IPS-18a (cell line): ENCODE measurements at regions not wholly inside any gene's neighbourhood (a gene's known extent, or its start where the extent isn't known, plus 50 kb on each side); places are given as distances from the start of the nearest gene placed in this dataset.
"Not testable (repeated sequence)": the region's sequence is repeated elsewhere in the genome, so short reads cannot be mapped to it uniquely, and the experiment has no call there.

Experiments used
- H3K27ac ChIP-seq: one replicate; pipeline ENCODE4 v1.5.1; 2013; ENCODE audit warnings: low read length
- H3K27me3 ChIP-seq: one replicate; pipeline ENCODE4 v1.6.1; 2013; ENCODE audit warnings: mild to moderate bottlenecking, low read length; ENCODE audit not compliant: control insufficient read depth, insufficient read depth
- H3K36me3 ChIP-seq: one replicate; pipeline ENCODE4 v1.6.1; 2013; ENCODE audit warnings: low read depth, low read length; ENCODE audit not compliant: control insufficient read depth
- H3K4me1 ChIP-seq: one replicate; pipeline ENCODE4 v1.6.1; 2013; ENCODE audit warnings: low read depth, low read length; ENCODE audit not compliant: control insufficient read depth
- H3K4me3 ChIP-seq: one replicate; pipeline ENCODE4 v1.5.1; 2013; ENCODE audit warnings: low read length
- H3K9ac ChIP-seq: one replicate; pipeline ENCODE4 v1.6.1; 2013; ENCODE audit warnings: mild to moderate bottlenecking, low read length, moderate library complexity
- H3K9me3 ChIP-seq: one replicate; pipeline ENCODE4 v1.6.1; 2013; ENCODE audit warnings: low read depth, low read length; ENCODE audit not compliant: control insufficient read depth

- not testable (repeated sequence) for H3K36me3 ChIP-seq, H3K27me3 ChIP-seq, H3K9ac ChIP-seq, H3K9me3 ChIP-seq, H3K4me1 ChIP-seq, H3K27ac ChIP-seq, H3K4me3 ChIP-seq
These were observed 55.5 kb upstream of the RASA1 start for GRCh38 chr5:87212183-87212582.

DNA sequence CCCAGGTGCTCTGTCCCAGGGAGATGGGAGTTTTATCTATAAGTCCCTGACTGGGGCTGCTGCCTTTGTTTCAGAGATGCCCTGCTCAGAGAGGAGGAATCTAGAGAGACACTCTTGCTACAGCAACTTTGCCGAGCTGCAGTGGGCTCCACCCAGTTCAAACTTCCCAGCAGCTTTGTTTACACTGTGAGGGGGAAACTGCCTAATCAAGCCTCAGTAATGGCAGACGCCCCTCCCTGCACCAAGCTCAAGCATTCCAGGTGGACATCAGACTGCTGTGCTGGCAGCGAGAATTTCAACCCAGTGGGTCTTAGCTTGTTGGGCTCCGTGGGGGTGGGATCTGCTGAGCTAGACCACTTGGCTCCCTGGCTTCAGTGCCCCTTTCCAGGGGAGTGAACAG, 50.2 kb upstream of the RASA1 start:
- not testable (repeated sequence) for H3K4me1 ChIP-seq, H3K4me3 ChIP-seq, H3K36me3 ChIP-seq, H3K27me3 ChIP-seq, H3K9me3 ChIP-seq, H3K9ac ChIP-seq, H3K27ac ChIP-seq
